Heart right ventricle (tissue), 16 donors: ENCODE measurements at regions not wholly inside any gene's neighbourhood (a gene's known extent, or its start where the extent isn't known, plus 50 kb on each side); places are given as distances from the start of the nearest gene placed in this dataset.

Source experiments
- ATAC-seq, 8 donors: fragments of 200-7000 bp; cut with Tn5 transposase; one replicate each; pipeline ENCODE4 v1.9.1; 2020; ENCODE audit warnings: mild to moderate bottlenecking in 8 of 8, moderate library complexity in 8 of 8, moderate number of reproducible peaks in 1 of 8
- DNase-seq, 2 donors: peaks; one replicate each; pipeline ENCODE4 v3.0.0-alpha.2; 2020
- H3K27ac ChIP-seq, 10 donors: fragments of 200-600 bp; sonication (generic) in 2 of 10; one replicate each; pipeline versions ENCODE4 v1.5.0 to v1.8.0; 2020 to 2022; ENCODE audit warnings: mild to moderate bottlenecking in 3 of 10
- H3K27me3 ChIP-seq, 7 donors: fragments of 200-600 bp; one replicate each; pipeline ENCODE4 v1.8.0; 2021 to 2022; ENCODE audit warnings: mild to moderate bottlenecking in 2 of 7
- H3K36me3 ChIP-seq, 9 donors: fragments of 200-600 bp; sonication (generic) in 1 of 9; one replicate each; pipeline versions ENCODE4 v1.5.0 to v1.8.0; 2020 to 2022; ENCODE audit warnings: mild to moderate bottlenecking in 2 of 9
- H3K4me1 ChIP-seq, 9 donors: fragments of 200-600 bp; sonication (generic) in 1 of 9; one replicate each; pipeline versions ENCODE4 v1.5.0 to v1.8.0; 2020 to 2022; ENCODE audit warnings: mild to moderate bottlenecking in 4 of 9
- H3K4me3 ChIP-seq, 10 donors: fragments of 200-600 bp; sonication (generic) in 2 of 10; one replicate each; pipeline versions ENCODE4 v1.5.0 to v1.8.0; 2020 to 2022; ENCODE audit warnings: mild to moderate bottlenecking in 7 of 10, moderate library complexity in 2 of 10
- H3K9me3 ChIP-seq, 11 donors: fragments of 200-600 bp in 10 of 11; sonication (generic) in 2 of 11; one replicate each; pipeline versions ENCODE4 v1.5.0 to v1.8.0; 2013 to 2022; ENCODE audit warnings: mild to moderate bottlenecking in 2 of 11, control low read depth in 1 of 11, moderate library complexity in 1 of 11
- WGBS, 2 donors: extraction: QIAGEN DNeasy Blood & Tissue Kit; methylation state at CpG; one replicate each; pipeline ENCODE4 v1.1.7; 2013; ENCODE audit warnings: inconsistent platforms in 1 of 2; 5-methylcytosine and 5-hydroxymethylcytosine counted together
- intact Hi-C, 10 donors: fragments of 100-400 bp; cut with DNase I; formaldehyde crosslinking; loops; one replicate each; pipeline versions ENCODE4 v1.11.1 to v1.14.2; 2022
- TF ChIP-seq, protein P1 (sequence below), 9 donors: fragments of 200-600 bp; sonication (generic) in 2 of 9; IDR thresholded peaks; one replicate each; pipeline versions ENCODE4 v1.5.0 to v1.8.0; 2021 to 2022; ENCODE audit warnings: antibody characterized with exemption in 9 of 9, mild to moderate bottlenecking in 5 of 9, moderate library complexity in 1 of 9
- donor health status: Arrhythmogenic right ventricular cardiomyopathy.
- donor health status: ischemic (EF 13 %, LVEDD 7.1; RV severe dilation, severe dysfunction).
- donor health status: healthy with polysubstance abuse.
- donor health status: DM: no; HTN: yes; CAD: no.
- donor health status: DM: no; HTN: no; CAD: no.
- donor health status: ischemic (EF 25% LVEDD 6.9; RV normal size, moderate dysfunction).
- donor health status: ischemic (EF 25% LVEDD 5.7; RV mildly dilated, moderate dysfunction).
- donor health status: healthy.
- donor health status: DM: yes; HTN: yes; CAD: no.
- donor health status: Ischemic cardiomyopathy.
- donor health status: ischemic (EF 35%, LVEDD 5.7; RV mildly dilated, moderate dysfunction).
- donor health status: nonischemic (EF 11% LVEDD 7.7; RV severe dilation, severe dysfunction).
- donor health status: DM: yes; HTN: yes; CAD: no.
- donor health status: PGD.
- donor health status: ischemic (EF 29% LVEDD 5.4; RV normal size, mild dysfunction).
- donor health status: nonischemic (EF 23%, LVEDD 6.1; RV moderate dilation, normal function).

DNA sequence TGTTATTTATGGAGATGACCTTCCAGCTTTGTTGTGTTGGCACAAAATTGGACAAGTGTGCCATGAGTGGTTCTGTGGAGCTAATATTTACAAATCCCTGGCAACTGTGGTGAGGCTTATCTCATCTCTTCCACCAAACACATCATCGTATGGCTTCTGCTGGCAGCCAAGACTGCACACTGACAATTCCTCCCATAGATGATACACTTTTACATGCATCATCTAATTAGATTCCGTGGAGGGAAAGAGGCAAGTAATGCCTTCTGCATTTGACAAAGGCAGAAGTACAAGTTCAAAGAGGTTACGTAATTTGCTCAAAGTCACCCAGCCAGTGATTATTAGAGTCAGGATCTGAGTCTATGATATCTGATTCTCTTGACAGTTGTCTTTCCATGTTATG, 62.7 kb upstream of the KIRREL3 start:
- ATAC-seq, result no peak
- TF ChIP-seq, protein P1, sequence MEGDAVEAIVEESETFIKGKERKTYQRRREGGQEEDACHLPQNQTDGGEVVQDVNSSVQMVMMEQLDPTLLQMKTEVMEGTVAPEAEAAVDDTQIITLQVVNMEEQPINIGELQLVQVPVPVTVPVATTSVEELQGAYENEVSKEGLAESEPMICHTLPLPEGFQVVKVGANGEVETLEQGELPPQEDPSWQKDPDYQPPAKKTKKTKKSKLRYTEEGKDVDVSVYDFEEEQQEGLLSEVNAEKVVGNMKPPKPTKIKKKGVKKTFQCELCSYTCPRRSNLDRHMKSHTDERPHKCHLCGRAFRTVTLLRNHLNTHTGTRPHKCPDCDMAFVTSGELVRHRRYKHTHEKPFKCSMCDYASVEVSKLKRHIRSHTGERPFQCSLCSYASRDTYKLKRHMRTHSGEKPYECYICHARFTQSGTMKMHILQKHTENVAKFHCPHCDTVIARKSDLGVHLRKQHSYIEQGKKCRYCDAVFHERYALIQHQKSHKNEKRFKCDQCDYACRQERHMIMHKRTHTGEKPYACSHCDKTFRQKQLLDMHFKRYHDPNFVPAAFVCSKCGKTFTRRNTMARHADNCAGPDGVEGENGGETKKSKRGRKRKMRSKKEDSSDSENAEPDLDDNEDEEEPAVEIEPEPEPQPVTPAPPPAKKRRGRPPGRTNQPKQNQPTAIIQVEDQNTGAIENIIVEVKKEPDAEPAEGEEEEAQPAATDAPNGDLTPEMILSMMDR (IDR thresholded peaks at IDR 0.05), result no peak
- Histone ChIP-seq H3K9me3 (no peaks in the 10 kb centered on the region), H3K4me1 (no peaks in the 10 kb centered on the region), H3K36me3 (no peaks in the 10 kb centered on the region), H3K27me3 (peaks cover 0 to 21% (median 0%) of the 10 kb centered on the region in 7 donors), H3K4me3 (no peak overlapping the region), H3K27ac (no peak overlapping the region)
- no peak for DNase-seq
- intact Hi-C loops, result no loop called here
- WGBS, 2 donors, result 75 to 77% methylated on average over 3 of the region's 3 CpGs

DNA sequence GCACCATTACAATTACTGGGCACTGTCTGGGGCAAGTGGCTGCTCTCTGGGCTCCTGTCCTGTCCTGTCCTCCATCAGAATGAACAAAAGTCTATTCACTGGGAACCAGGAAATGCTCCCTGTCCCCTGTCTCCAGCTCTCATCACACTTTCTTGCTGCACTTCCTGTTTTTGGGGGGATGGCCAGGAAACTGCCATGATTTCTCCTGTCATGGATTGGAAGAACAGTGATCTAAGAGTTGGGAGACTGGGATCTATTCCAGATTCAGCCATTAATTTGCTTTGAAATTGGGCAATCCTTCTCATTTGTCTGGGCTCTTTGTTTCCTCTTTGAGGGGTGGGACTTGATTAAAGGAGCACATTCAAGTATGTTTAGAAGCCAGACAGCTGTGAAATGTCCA, 61.4 kb upstream of the KIRREL3 start:
- H3K4me1 ChIP-seq, result no peaks in the 10 kb centered on the region
- H3K9me3 ChIP-seq, result no peaks in the 10 kb centered on the region
- H3K27me3 ChIP-seq, result peaks cover 0 to 16% (median 0%) of the 10 kb centered on the region in 7 donors
- intact Hi-C loops, result no loop called here
- no peak for ATAC-seq
- H3K4me3 ChIP-seq, result no peak overlapping the region
- no peaks in the 10 kb centered on the region for H3K36me3 ChIP-seq
- H3K27ac ChIP-seq, result no peak overlapping the region
- no peak for DNase-seq
- TF ChIP-seq, protein P1 (IDR thresholded peaks at IDR 0.05), result no peak

DNA sequence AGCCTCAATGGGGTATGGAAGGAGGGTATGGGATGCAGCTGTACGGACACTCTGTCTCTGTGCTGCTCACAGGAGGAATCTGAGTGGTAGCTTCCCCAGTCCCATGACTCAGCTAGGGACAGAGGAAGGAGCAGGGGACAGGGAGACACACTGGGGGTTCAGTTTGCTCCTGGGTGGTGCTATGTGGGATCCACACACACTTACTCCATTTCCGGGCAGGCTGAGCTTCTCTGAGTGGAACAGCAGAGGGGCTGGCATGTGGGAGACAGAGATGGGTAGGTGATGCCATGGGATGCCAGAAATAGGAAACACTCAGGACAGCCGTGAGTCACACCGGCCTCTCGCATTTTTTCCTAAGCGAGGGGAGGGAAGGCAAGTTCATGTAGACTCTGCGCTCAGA, 59.2 kb upstream of the KIRREL3 start:
- WGBS, 2 donors, result 74 to 75% methylated on average over 7 of the region's 7 CpGs
- TF ChIP-seq, protein P1 (IDR thresholded peaks at IDR 0.05), result no peak
- H3K27ac ChIP-seq, result no peak overlapping the region
- H3K4me3 ChIP-seq, result no peak overlapping the region
- intact Hi-C loops, result no loop called here
- ATAC-seq (no peak), DNase-seq (no peak)
- H3K36me3 ChIP-seq, result no peaks in the 10 kb centered on the region
- H3K27me3 ChIP-seq, result peaks cover 0 to 18% (median 0%) of the 10 kb centered on the region in 7 donors
- no peaks in the 10 kb centered on the region for H3K4me1 ChIP-seq
- no peaks in the 10 kb centered on the region for H3K9me3 ChIP-seq

GRCh38 chr11:127059286-127059685, 58.7 kb upstream of the KIRREL3 start:
- ATAC-seq, result no peak
- H3K4me3 ChIP-seq, result no peak overlapping the region
- WGBS, 2 donors, result 80 to 85% methylated on average over 11 of the region's 11 CpGs

More at GRCh38 chr11:127059286-127059685, 58.7 kb upstream of the KIRREL3 start:
- Histone ChIP-seq H3K9me3 (no peaks in the 10 kb centered on the region), H3K27me3 (peaks cover 0 to 20% (median 0%) of the 10 kb centered on the region in 7 donors), H3K4me1 (no peaks in the 10 kb centered on the region), H3K36me3 (no peaks in the 10 kb centered on the region), H3K27ac (no peak overlapping the region)
- intact Hi-C loops, result no loop called here
- no peak for DNase-seq
- TF ChIP-seq, protein P1 (IDR thresholded peaks at IDR 0.05), result no peak
